ENCODE measurements at regions not wholly inside any gene's neighbourhood (a gene's known extent, or its start where the extent isn't known, plus 50 kb on each side); places are given as distances from the start of the nearest gene placed in this dataset.

GRCh38 chr17:36703860-36704266 is 102.5 kb downstream of the MRM1 start:
- no peak for TF ChIP-seq CTCF (IDR thresholded peaks at IDR 0.05)
- no peak for TF ChIP-seq POLR2A (IDR thresholded peaks at IDR 0.05)

All from right lobe of liver (tissue), 4 donors.